Naive thymus-derived CD4-positive, alpha-beta T cell (primary cell): ENCODE measurements at regions not wholly inside any gene's neighbourhood (a gene's known extent, or its start where the extent isn't known, plus 50 kb on each side); places are given as distances from the start of the nearest gene placed in this dataset.

ENCODE experiments used
- ATAC-seq: fragments of 150-1000 bp; cut with Tn5 transposase; 2 replicates; pipeline ENCODE4 v1.10.0; 2021; ENCODE audit warnings: mild to moderate bottlenecking, moderate library complexity
- CTCF ChIA-PET: fragments of 350-600 bp; sonication (Branson Sonifier 250); formaldehyde crosslinking; loops from one replicate; lab custom pipeline; 2021; ENCODE audit warnings: antibody characterized with exemption; lab: Charles Lee
- POLR2A ChIA-PET: fragments of 350-600 bp; sonication (Branson Sonifier 250); formaldehyde crosslinking; loops from one replicate; lab custom pipeline; 2021; ENCODE audit warnings: antibody characterized with exemption, inconsistent platforms; lab: Charles Lee
- DNase-seq, 9 donors: peaks; one replicate each; pipeline versions ENCODE4 v3.0.0 to v3.0.0-alpha.2; 2020 to 2022; ENCODE audit warnings: mixed read lengths in 1 of 9
- H3K27ac ChIP-seq: one replicate; pipeline ENCODE4 v1.7.0; 2013; ENCODE audit warnings: mild to moderate bottlenecking, low read depth, low read length, moderate library complexity
- H3K27me3 ChIP-seq, 2 donors: one replicate each; pipeline ENCODE4 v1.7.0; 2013; ENCODE audit warnings: low read length in 2 of 2, mild to moderate bottlenecking in 2 of 2, moderate library complexity in 2 of 2; ENCODE audit not compliant: control insufficient read depth in 2 of 2, insufficient read depth in 2 of 2
- H3K36me3 ChIP-seq, 3 experiments: 1 replicate in 2 of 3; 2 replicates in 1 of 3; pipeline ENCODE4 v1.7.0; 2013; ENCODE audit warnings: low read length in 3 of 3, mild to moderate bottlenecking in 3 of 3, moderate library complexity in 1 of 3; ENCODE audit not compliant: insufficient read depth in 3 of 3, control insufficient read depth in 2 of 3
- H3K4me1 ChIP-seq, 2 donors: one replicate each; pipeline ENCODE4 v1.7.0; 2013; ENCODE audit warnings: low read length in 2 of 2, mild to moderate bottlenecking in 2 of 2, moderate library complexity in 1 of 2; ENCODE audit not compliant: control insufficient read depth in 2 of 2, insufficient read depth in 2 of 2
- H3K4me3 ChIP-seq: 2 replicates; pipeline ENCODE4 v1.7.0; 2013; ENCODE audit warnings: mild to moderate bottlenecking, low read length
- H3K9me3 ChIP-seq, 3 experiments: 1 replicate in 2 of 3; 2 replicates in 1 of 3; pipeline ENCODE4 v1.7.0; 2013; ENCODE audit warnings: low read length in 3 of 3; ENCODE audit not compliant: control insufficient read depth in 2 of 3
- H3K27ac Mint-ChIP-seq, 9 donors: one replicate each; pipeline ENCODE4 v1.8.0; 2020 to 2022; ENCODE audit warnings: mixed read lengths in 9 of 9, mild to moderate bottlenecking in 8 of 9, moderate library complexity in 5 of 9, inconsistent platforms in 2 of 9
- H3K27me3 Mint-ChIP-seq, 5 donors: one replicate each; pipeline ENCODE4 v1.8.0; 2021 to 2022; ENCODE audit warnings: mixed read lengths in 5 of 5, mild to moderate bottlenecking in 1 of 5
- H3K36me3 Mint-ChIP-seq, 5 donors: one replicate each; pipeline ENCODE4 v1.8.0; 2020 to 2022; ENCODE audit warnings: mixed read lengths in 5 of 5, mild to moderate bottlenecking in 3 of 5, inconsistent platforms in 1 of 5
- H3K4me1 Mint-ChIP-seq, 7 donors: one replicate each; pipeline ENCODE4 v1.8.0; 2020 to 2022; ENCODE audit warnings: mixed read lengths in 7 of 7, mild to moderate bottlenecking in 3 of 7, inconsistent platforms in 1 of 7
- H3K4me3 Mint-ChIP-seq, 10 donors: one replicate each; pipeline ENCODE4 v1.8.0; 2020 to 2022; ENCODE audit warnings: mild to moderate bottlenecking in 10 of 10, mixed read lengths in 10 of 10, moderate library complexity in 6 of 10, inconsistent platforms in 2 of 10
- H3K9me3 Mint-ChIP-seq, 11 donors: one replicate each; pipeline ENCODE4 v1.8.0; 2020 to 2022; ENCODE audit warnings: mixed read lengths in 11 of 11, mild to moderate bottlenecking in 4 of 11, inconsistent platforms in 1 of 11, moderate library complexity in 1 of 11
- intact Hi-C, 2 donors: fragments of 100-400 bp; cut with micrococcal nuclease; formaldehyde crosslinking; loops; one replicate each; pipeline ENCODE4 v1.15.1; 2023

DNA sequence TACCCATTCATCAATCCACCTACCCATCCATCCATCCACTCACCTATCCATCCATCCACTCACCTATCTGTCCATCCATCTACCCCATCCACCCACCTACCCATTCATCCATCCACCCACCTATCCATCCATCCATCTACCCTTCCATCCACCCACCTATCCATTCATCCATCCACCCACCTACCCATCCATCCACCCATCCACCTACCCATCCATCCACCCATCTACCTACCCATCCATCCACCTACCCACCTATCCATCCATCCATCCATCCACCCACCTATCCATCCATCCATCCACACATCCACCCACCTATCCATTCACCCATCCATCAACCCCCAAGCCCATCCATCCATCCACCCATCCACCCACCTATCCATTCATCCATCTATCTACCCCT, 267.1 kb downstream of the MRTFB start:
- H3K4me3 Mint-ChIP-seq: no peak overlapping the region
- no peak overlapping the region for H3K27ac ChIP-seq

DNA sequence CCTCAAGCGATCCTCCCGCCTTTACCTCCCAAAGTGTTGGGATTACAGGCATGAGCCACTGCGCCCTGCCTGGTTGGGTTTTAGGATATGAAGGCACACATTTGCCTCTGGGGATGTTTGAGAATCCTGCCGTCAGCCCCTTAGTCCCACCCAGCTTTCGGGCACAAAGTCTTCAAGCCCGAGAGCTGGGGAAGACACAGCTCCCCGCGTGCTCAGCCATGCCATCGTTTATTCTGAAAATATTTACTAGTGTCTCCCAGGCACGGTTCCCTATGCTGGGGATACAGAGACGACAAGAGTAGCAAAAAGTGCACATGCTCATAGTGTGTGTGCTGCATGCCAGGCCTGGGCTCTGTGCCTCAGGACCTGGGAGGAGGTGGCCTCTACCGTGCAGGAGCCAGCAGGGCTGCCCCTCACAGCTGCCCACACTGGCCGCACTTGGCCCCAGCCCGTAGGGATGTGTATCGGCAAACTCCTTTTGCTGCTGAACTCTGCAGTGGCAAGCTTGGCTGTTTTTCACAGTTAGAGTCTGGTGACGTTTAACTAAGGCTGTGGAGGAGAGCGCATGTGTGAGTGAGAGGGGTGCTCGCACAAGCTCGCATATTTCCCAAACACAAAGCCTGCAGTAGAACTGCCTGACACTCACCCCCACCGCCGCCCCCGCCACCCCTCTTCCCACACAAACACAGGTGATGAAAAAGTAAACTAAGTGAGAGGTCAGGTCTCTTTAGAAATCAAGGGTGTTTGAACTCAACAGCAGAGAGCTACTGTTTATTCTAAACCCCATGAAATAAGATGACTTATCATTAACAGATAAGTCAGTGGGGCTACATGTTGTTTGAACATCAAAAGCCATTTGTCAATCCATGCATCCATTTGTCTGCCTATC, 266.4 kb downstream of the MRTFB start:
- peaks cover 0 to 27% (median 13%) of the 10 kb centered on the region in 11 donors for H3K9me3 Mint-ChIP-seq
- CTCF ChIA-PET: no interaction called here
- H3K4me1 ChIP-seq: no peaks in the 10 kb centered on the region
- peaks cover 0 to 3% (median 0%) of the 10 kb centered on the region in 7 donors for H3K4me1 Mint-ChIP-seq
- H3K27ac Mint-ChIP-seq: no peak overlapping the region
- no peak overlapping the region for H3K4me3 Mint-ChIP-seq
- no peaks in the 10 kb centered on the region for H3K36me3 ChIP-seq
- DNase-seq: no peak
- H3K36me3 Mint-ChIP-seq: peaks cover 0 to 6% (median 0%) of the 10 kb centered on the region in 5 donors
- no peaks in the 10 kb centered on the region for H3K27me3 ChIP-seq
- no peak overlapping the region for H3K27ac ChIP-seq
- no peaks in the 10 kb centered on the region for H3K9me3 ChIP-seq
- intact Hi-C loops: no loop called here
- H3K27me3 Mint-ChIP-seq: peaks cover 0 to 2% (median 0%) of the 10 kb centered on the region in 5 donors
- ATAC-seq: no peak
- POLR2A ChIA-PET: no interaction called here
- H3K4me3 ChIP-seq: no peak overlapping the region

More for the DNA sequence above, 267.1 kb downstream of the MRTFB start:
- Histone ChIP-seq H3K9me3 (no peaks in the 10 kb centered on the region), H3K36me3 (no peaks in the 10 kb centered on the region), H3K27me3 (no peaks in the 10 kb centered on the region), H3K4me1 (no peaks in the 10 kb centered on the region), H3K4me3 (no peak overlapping the region)
- H3K27ac Mint-ChIP-seq: no peak overlapping the region
- ATAC-seq (no peak), DNase-seq (no peak)
- peaks cover 0 to 4% (median 0%) of the 10 kb centered on the region in 5 donors for H3K27me3 Mint-ChIP-seq
- H3K4me1 Mint-ChIP-seq: peaks cover 0 to 3% (median 0%) of the 10 kb centered on the region in 7 donors
- intact Hi-C loops: no loop called here
- CTCF ChIA-PET: no interaction called here
- POLR2A ChIA-PET: no interaction called here
- peaks cover 0 to 33% (median 19%) of the 10 kb centered on the region in 11 donors for H3K9me3 Mint-ChIP-seq
- H3K36me3 Mint-ChIP-seq: peaks cover 0 to 12% (median 5%) of the 10 kb centered on the region in 5 donors

DNA sequence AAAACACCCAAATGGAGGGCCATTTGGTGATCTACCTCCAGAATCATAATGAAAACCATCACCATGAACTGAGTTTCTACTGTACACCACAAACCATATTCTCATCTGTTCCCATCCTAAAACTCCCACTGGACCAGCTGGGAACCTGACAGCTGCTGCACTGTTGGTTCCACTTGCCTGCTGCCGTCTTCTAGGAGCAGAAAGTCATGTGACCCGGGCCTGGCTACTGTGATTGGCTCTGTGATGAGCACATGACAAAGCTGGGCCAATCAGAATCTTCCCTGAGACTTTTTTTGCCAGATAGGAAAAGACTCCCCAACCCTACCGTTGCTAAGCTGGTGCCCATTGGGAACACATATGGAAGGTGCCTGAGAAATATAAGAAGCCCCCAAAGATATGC, 264.2 kb downstream of the MRTFB start:
- no peaks in the 10 kb centered on the region for H3K36me3 Mint-ChIP-seq
- H3K4me3 ChIP-seq: no peak overlapping the region
- ChIA-PET CTCF (no interaction called here), POLR2A (no interaction called here)
- H3K27me3 Mint-ChIP-seq: peaks cover 0 to 2% (median 0%) of the 10 kb centered on the region in 5 donors
- ATAC-seq (no peak), DNase-seq (no peak)
- H3K27ac ChIP-seq: no peak overlapping the region
- H3K27ac Mint-ChIP-seq: no peak overlapping the region
- intact Hi-C loops: no loop called here
- no peak overlapping the region for H3K4me3 Mint-ChIP-seq
- no peaks in the 10 kb centered on the region for H3K27me3 ChIP-seq
- peaks cover 0 to 5% (median 3%) of the 10 kb centered on the region in 11 donors for H3K9me3 Mint-ChIP-seq
- peaks cover 0 to 3% (median 0%) of the 10 kb centered on the region in 7 donors for H3K4me1 Mint-ChIP-seq
- H3K9me3 ChIP-seq: no peaks in the 10 kb centered on the region
- H3K36me3 ChIP-seq: no peaks in the 10 kb centered on the region
- H3K4me1 ChIP-seq: no peaks in the 10 kb centered on the region

- CTCF ChIA-PET: interaction anchor here (0.6 kb wide), 1 partner anchor 435 kb away, joined by 3 read pairs; no protein-coding TSS in a partner anchor
Measured at GRCh38 chr16:14334366-14335080, 263.4 kb downstream of the MRTFB start.

DNA sequence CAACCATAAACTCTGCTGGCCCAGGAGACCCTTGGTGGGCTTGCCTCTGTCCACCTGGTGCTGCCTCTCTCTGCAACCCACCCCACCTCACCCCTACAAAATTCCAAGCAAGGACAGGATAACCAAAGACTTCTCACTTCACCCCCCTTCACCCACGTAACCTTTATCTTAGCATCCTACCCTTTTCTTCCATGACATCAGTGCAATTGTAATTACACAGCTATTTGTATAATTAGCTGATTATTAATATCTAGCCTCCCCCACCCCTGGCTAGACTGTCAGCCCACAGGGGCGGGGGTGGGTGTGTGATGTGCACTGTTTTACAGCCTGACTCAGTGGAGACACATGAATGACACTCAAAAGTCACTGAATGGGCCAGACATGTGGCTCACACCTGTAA, 262.2 kb downstream of the MRTFB start:
- ChIA-PET CTCF (no interaction called here), POLR2A (no interaction called here)
- Mint-ChIP-seq H3K27me3 (no peaks in the 10 kb centered on the region), H3K4me1 (peaks cover 8 to 12% (median 10%) of the 10 kb centered on the region in 7 donors), H3K36me3 (no peaks in the 10 kb centered on the region), H3K27ac (no peak overlapping the region), H3K9me3 (peaks cover 0 to 3% (median 0%) of the 10 kb centered on the region in 11 donors), H3K4me3 (no peak overlapping the region)
- Histone ChIP-seq H3K9me3 (no peaks in the 10 kb centered on the region), H3K4me3 (no peak overlapping the region), H3K4me1 (peaks cover 0 to 9% of the 10 kb centered on the region in 2 donors), H3K27ac (no peak overlapping the region), H3K36me3 (no peaks in the 10 kb centered on the region), H3K27me3 (no peaks in the 10 kb centered on the region)
- intact Hi-C loops: no loop called here
- ATAC-seq: no peak
- no peak for DNase-seq

More at GRCh38 chr16:14334366-14335080, 263.4 kb downstream of the MRTFB start:
- no peak for DNase-seq
- no peak for ATAC-seq
- no peaks in the 10 kb centered on the region for H3K36me3 Mint-ChIP-seq
- intact Hi-C loops: no loop called here
- Histone ChIP-seq H3K9me3 (no peaks in the 10 kb centered on the region), H3K27ac (no peak overlapping the region), H3K27me3 (no peaks in the 10 kb centered on the region), H3K4me1 (peaks cover 0 to 7% of the 10 kb centered on the region in 2 donors), H3K36me3 (no peaks in the 10 kb centered on the region), H3K4me3 (no peak overlapping the region)
- H3K27me3 Mint-ChIP-seq: no peaks in the 10 kb centered on the region
- no peak overlapping the region for H3K4me3 Mint-ChIP-seq
- POLR2A ChIA-PET: no interaction called here
- H3K27ac Mint-ChIP-seq: no peak overlapping the region
- peaks cover 0 to 3% (median 0%) of the 10 kb centered on the region in 11 donors for H3K9me3 Mint-ChIP-seq
- peaks cover 6 to 9% (median 7%) of the 10 kb centered on the region in 7 donors for H3K4me1 Mint-ChIP-seq

DNA sequence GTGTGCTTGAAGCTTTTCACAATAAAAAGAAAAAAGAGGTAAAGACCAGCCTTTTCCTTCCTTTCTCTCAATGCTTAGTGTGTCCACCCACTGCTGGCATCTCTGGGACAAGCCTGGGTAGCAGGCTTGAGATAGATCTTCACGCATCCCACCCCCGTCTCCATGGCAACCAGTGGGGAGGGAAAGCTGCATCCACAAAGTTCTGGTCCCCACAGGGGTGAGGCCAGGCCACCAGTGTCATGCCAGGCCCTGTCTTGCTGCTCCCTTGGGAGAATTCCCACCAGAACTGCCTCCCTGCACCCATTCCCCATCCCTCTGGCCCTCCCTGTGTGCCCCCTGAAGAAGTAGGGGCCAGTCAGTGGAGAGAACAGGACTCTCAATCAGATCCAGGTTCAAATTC, 259.9 kb downstream of the MRTFB start:
- H3K27ac Mint-ChIP-seq: no peak overlapping the region
- H3K4me3 Mint-ChIP-seq: no peak overlapping the region
- H3K27me3 Mint-ChIP-seq: no peaks in the 10 kb centered on the region
- ATAC-seq (no peak), DNase-seq (no peak)
- Histone ChIP-seq H3K36me3 (no peaks in the 10 kb centered on the region), H3K4me3 (no peak overlapping the region), H3K4me1 (peaks cover 0 to 9% of the 10 kb centered on the region in 2 donors), H3K27ac (no peak overlapping the region), H3K9me3 (no peaks in the 10 kb centered on the region), H3K27me3 (no peaks in the 10 kb centered on the region)
- H3K4me1 Mint-ChIP-seq: peaks cover 8 to 14% (median 10%) of the 10 kb centered on the region in 7 donors
- no peaks in the 10 kb centered on the region for H3K36me3 Mint-ChIP-seq
- ChIA-PET CTCF (no interaction called here), POLR2A (no interaction called here)
- intact Hi-C loops: no loop called here
- peaks cover 0 to 3% (median 0%) of the 10 kb centered on the region in 11 donors for H3K9me3 Mint-ChIP-seq
